ENCODE measurements at regions not wholly inside any gene's neighbourhood (a gene's known extent, or its start where the extent isn't known, plus 50 kb on each side); places are given as distances from the start of the nearest gene placed in this dataset.

- H3K27me3 Mint-ChIP-seq = peaks cover 33% of the 10 kb centered on the region
- no peak overlapping the region for H3K4me3 Mint-ChIP-seq
- H3K27me3 ChIP-seq (ENCODE audit: control insufficient read depth in 1 of 2, insufficient read depth in 2 of 2, low read length in 2 of 2) = peaks cover 0 to 5% of the 10 kb centered on the region in 2 experiments
- ChIA-PET POLR2A (no interaction called here), CTCF (no interaction called here)
- no peak for TF ChIP-seq CTCF (IDR thresholded peaks at IDR 0.05)
- H3K9me3 ChIP-seq (ENCODE audit: control insufficient read depth in 1 of 2, insufficient read depth in 1 of 2, low read length in 2 of 2) = no peaks in the 10 kb centered on the region
- no peaks in the 10 kb centered on the region for H3K4me1 Mint-ChIP-seq (ENCODE audit: low read depth)
- intact Hi-C loops (cut with DNase I, micrococcal nuclease) = loop anchor here in 1 of 2 experiments (5.0 kb wide), 1 partner anchor 549 kb away; no protein-coding TSS in a partner anchor
- H3K27ac ChIP-seq (ENCODE audit: low read depth in 1 of 2, low read length in 2 of 2) = no peak overlapping the region
- no peak overlapping the region for H3K4me3 ChIP-seq (ENCODE audit: low read length)
- H3K27ac Mint-ChIP-seq = no peak overlapping the region
- no peak for ATAC-seq (ENCODE audit: poor library complexity)
- no peaks in the 10 kb centered on the region for H3K9me3 Mint-ChIP-seq
- DNase-seq = no peak
- H3K36me3 Mint-ChIP-seq (ENCODE audit: low read depth) = no peaks in the 10 kb centered on the region
- no peaks in the 10 kb centered on the region for H3K4me1 ChIP-seq (ENCODE audit: insufficient read depth, low read length)
- no peaks in the 10 kb centered on the region for H3K36me3 ChIP-seq (ENCODE audit: insufficient read depth, low read length)
Observed at GRCh38 chr12:14171106-14171505, 189.7 kb upstream of the GRIN2B start.

DNA sequence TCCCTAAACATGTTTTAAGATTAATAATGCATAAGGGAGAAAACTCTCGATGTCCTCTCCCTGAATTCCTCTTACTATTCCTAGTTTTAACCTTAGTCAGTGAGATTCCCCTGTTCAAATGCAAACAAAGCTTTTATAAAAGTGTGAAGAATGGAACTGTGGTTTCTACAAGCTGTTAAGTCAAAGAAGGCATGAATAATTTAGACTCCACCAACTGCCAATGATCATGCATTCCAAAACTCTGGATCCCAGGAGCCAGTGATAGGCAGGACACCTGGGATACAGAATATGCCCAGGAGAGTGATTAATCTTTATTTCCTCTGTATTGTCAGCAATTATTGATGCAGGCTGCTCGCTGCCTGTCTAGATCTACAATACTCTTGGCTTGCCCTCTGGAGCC, 190.3 kb upstream of the ATF7IP start:
- Mint-ChIP-seq H3K27me3 (peaks cover 15% of the 10 kb centered on the region), H3K4me3 (no peak overlapping the region), H3K4me1 (ENCODE audit: low read depth) (no peaks in the 10 kb centered on the region), H3K9me3 (no peaks in the 10 kb centered on the region), H3K36me3 (ENCODE audit: low read depth) (no peaks in the 10 kb centered on the region), H3K27ac (no peak overlapping the region)
- intact Hi-C loops (cut with DNase I, micrococcal nuclease) = no loop called here
- ChIA-PET CTCF (no interaction called here), POLR2A (no interaction called here)
- Histone ChIP-seq H3K4me3 (ENCODE audit: low read length) (no peak overlapping the region), H3K27me3 (ENCODE audit: control insufficient read depth in 1 of 2, insufficient read depth in 2 of 2, low read length in 2 of 2) (peaks cover 0 to 5% of the 10 kb centered on the region in 2 experiments), H3K4me1 (ENCODE audit: insufficient read depth, low read length) (no peaks in the 10 kb centered on the region), H3K36me3 (ENCODE audit: insufficient read depth, low read length) (no peaks in the 10 kb centered on the region), H3K9me3 (ENCODE audit: control insufficient read depth in 1 of 2, insufficient read depth in 1 of 2, low read length in 2 of 2) (no peaks in the 10 kb centered on the region), H3K27ac (ENCODE audit: low read depth in 1 of 2, low read length in 2 of 2) (no peak overlapping the region)
- TF ChIP-seq CTCF (IDR thresholded peaks at IDR 0.05) = no peak
- ATAC-seq (ENCODE audit: poor library complexity) = no peak
- no peak for DNase-seq

GRCh38 chr12:14185427-14186192, 179.9 kb upstream of the ATF7IP start:
- no peak overlapping the region for H3K4me3 ChIP-seq (ENCODE audit: low read length)
- H3K36me3 ChIP-seq (ENCODE audit: insufficient read depth, low read length) = no peaks in the 10 kb centered on the region
- TF ChIP-seq CTCF (IDR thresholded peaks at IDR 0.05) = peak; percentile 52
- peaks cover 6% of the 10 kb centered on the region for H3K27me3 Mint-ChIP-seq
- no peak overlapping the region for H3K27ac Mint-ChIP-seq
- ATAC-seq (ENCODE audit: poor library complexity) (no peak), DNase-seq (peak in 6 of 14 experiments; percentile 2 to 52 (median 29))
- no peaks in the 10 kb centered on the region for H3K9me3 ChIP-seq (ENCODE audit: control insufficient read depth in 1 of 2, insufficient read depth in 1 of 2, low read length in 2 of 2)
- H3K4me1 ChIP-seq (ENCODE audit: insufficient read depth, low read length) = no peaks in the 10 kb centered on the region
- ChIA-PET CTCF (interaction anchor here (0.8 to 1.9 kb wide), 3 partner anchors 19 to 239 kb away, joined by 3 to 5 read pairs (median 3); no protein-coding TSS in a partner anchor), POLR2A (no interaction called here)
- H3K27me3 ChIP-seq (ENCODE audit: control insufficient read depth in 1 of 2, insufficient read depth in 2 of 2, low read length in 2 of 2) = no peaks in the 10 kb centered on the region
- H3K9me3 Mint-ChIP-seq = no peaks in the 10 kb centered on the region
- no peaks in the 10 kb centered on the region for H3K36me3 Mint-ChIP-seq (ENCODE audit: low read depth)
- H3K4me1 Mint-ChIP-seq (ENCODE audit: low read depth) = no peaks in the 10 kb centered on the region
- intact Hi-C loops (cut with DNase I, micrococcal nuclease) = loop anchor here in 1 of 2 experiments (5.0 kb wide), 1 partner anchor 477 kb away; no protein-coding TSS in a partner anchor
- H3K4me3 Mint-ChIP-seq = no peak overlapping the region
- no peak overlapping the region for H3K27ac ChIP-seq (ENCODE audit: low read depth in 1 of 2, low read length in 2 of 2)

All from CD4-positive, alpha-beta T cell (primary cell).